HEK293T (cell line): ENCODE measurements at regions not wholly inside any gene's neighbourhood (a gene's known extent, or its start where the extent isn't known, plus 50 kb on each side); places are given as distances from the start of the nearest gene placed in this dataset.

Source experiments
- ARNT ChIP-seq: fragments of 450-650 bp; IDR thresholded peaks from 2 replicates; pipeline ENCODE4 v1.6.1; 2017; ENCODE audit warnings: mild to moderate bottlenecking
- BHLHE40 ChIP-seq: fragments of 450-650 bp; IDR thresholded peaks from 2 replicates; pipeline ENCODE4 v1.6.1; 2016; ENCODE audit warnings: mild to moderate bottlenecking, moderate library complexity, borderline replicate concordance
- FOXK2 ChIP-seq: fragments of 450-650 bp; IDR thresholded peaks from 2 replicates; pipeline ENCODE4 v1.6.1; 2016; ENCODE audit warnings: mild to moderate bottlenecking
- L3MBTL2 ChIP-seq: fragments of 450-650 bp; conservative IDR thresholded peaks from 2 replicates; pipeline ENCODE4 v1.6.1; 2016; ENCODE audit warnings: mild to moderate bottlenecking
- TARDBP ChIP-seq: fragments of 450-650 bp; IDR thresholded peaks from 2 replicates; pipeline ENCODE4 v1.6.1; 2016
- TF ChIP-seq, protein P1 (sequence below): fragments of 450-650 bp; IDR thresholded peaks from 2 replicates; pipeline ENCODE4 v1.6.1; 2016

DNA sequence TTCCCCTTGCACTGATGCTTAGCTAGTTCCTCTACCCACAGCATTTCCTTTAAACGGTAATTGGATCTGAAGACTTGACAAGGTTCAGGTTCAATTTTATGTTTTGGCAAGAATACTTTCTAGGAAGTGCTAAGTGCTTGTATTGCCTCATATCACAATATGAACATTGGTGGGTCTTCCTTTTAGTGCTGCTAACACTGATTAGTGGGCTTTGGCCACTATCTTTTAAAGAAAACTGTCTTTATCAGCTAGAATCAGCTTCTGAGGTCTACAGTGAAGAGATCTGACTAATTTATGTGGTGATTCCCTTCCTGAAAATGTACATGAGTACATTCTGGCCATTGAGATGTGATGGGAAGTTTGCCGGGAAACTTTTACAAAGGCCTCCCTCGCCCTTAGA lies 316.7 kb upstream of the KLF3 start:
- TF ChIP-seq TARDBP: no peak
- TF ChIP-seq, protein P1, sequence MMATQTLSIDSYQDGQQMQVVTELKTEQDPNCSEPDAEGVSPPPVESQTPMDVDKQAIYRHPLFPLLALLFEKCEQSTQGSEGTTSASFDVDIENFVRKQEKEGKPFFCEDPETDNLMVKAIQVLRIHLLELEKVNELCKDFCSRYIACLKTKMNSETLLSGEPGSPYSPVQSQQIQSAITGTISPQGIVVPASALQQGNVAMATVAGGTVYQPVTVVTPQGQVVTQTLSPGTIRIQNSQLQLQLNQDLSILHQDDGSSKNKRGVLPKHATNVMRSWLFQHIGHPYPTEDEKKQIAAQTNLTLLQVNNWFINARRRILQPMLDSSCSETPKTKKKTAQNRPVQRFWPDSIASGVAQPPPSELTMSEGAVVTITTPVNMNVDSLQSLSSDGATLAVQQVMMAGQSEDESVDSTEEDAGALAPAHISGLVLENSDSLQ: no peak
- TF ChIP-seq L3MBTL2: no peak
- no peak for TF ChIP-seq BHLHE40
- TF ChIP-seq FOXK2: no peak
- no peak for TF ChIP-seq ARNT
